Thyroid gland (tissue), 4 donors: ENCODE measurements at regions not wholly inside any gene's neighbourhood (a gene's known extent, or its start where the extent isn't known, plus 50 kb on each side); places are given as distances from the start of the nearest gene placed in this dataset.

ENCODE experiments used
- CTCF ChIP-seq, 6 experiments: fragments of 200-600 bp in 3 of 6; fragments of 450-650 bp in 3 of 6; sonication (generic) in 3 of 6; IDR thresholded peaks; one replicate each; pipeline ENCODE4 v1.5.1; 2016 to 2019; ENCODE audit warnings: antibody characterized with exemption in 6 of 6, mild to moderate bottlenecking in 2 of 6, inconsistent platforms in 1 of 6, moderate library complexity in 1 of 6
- POLR2A ChIP-seq, 2 donors: fragments of 450-650 bp; IDR thresholded peaks; one replicate each; pipeline ENCODE4 v1.6.1; 2017; ENCODE audit warnings: antibody characterized with exemption in 2 of 2, mild to moderate bottlenecking in 2 of 2, moderate library complexity in 1 of 2

DNA sequence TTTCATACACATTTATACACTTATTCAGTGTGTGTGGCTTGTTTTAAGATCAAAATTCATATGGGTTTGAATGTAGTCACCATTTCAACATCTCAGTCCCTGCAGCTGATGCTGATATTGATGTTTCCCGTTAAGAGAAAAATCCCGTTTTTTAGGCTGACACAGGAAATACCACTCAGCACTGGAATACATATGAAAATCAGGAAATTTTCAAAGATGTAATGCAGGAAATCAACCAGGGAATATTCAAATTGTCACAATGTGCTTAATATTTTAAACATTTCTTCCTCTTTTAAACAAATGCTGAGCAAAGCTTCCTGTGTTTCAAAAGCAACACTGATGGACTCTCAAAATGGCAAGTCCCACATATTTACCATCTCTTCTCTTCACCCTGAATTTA is 94.5 kb upstream of the MARCKS start:
- TF ChIP-seq CTCF (IDR thresholded peaks at IDR 0.05) (no peak), POLR2A (IDR thresholded peaks at IDR 0.05) (no peak)
